IPS-18a (cell line): ENCODE measurements at regions not wholly inside any gene's neighbourhood (a gene's known extent, or its start where the extent isn't known, plus 50 kb on each side); places are given as distances from the start of the nearest gene placed in this dataset.
"Not testable (repeated sequence)": the region's sequence is repeated elsewhere in the genome, so short reads cannot be mapped to it uniquely, and the experiment has no call there.

Experiments used
- H3K27ac ChIP-seq: one replicate; pipeline ENCODE4 v1.5.1; 2013; ENCODE audit warnings: low read length
- H3K27me3 ChIP-seq: one replicate; pipeline ENCODE4 v1.6.1; 2013; ENCODE audit warnings: mild to moderate bottlenecking, low read length; ENCODE audit not compliant: control insufficient read depth, insufficient read depth
- H3K36me3 ChIP-seq: one replicate; pipeline ENCODE4 v1.6.1; 2013; ENCODE audit warnings: low read depth, low read length; ENCODE audit not compliant: control insufficient read depth
- H3K4me1 ChIP-seq: one replicate; pipeline ENCODE4 v1.6.1; 2013; ENCODE audit warnings: low read depth, low read length; ENCODE audit not compliant: control insufficient read depth
- H3K4me3 ChIP-seq: one replicate; pipeline ENCODE4 v1.5.1; 2013; ENCODE audit warnings: low read length
- H3K9ac ChIP-seq: one replicate; pipeline ENCODE4 v1.6.1; 2013; ENCODE audit warnings: mild to moderate bottlenecking, low read length, moderate library complexity
- H3K9me3 ChIP-seq: one replicate; pipeline ENCODE4 v1.6.1; 2013; ENCODE audit warnings: low read depth, low read length; ENCODE audit not compliant: control insufficient read depth

DNA sequence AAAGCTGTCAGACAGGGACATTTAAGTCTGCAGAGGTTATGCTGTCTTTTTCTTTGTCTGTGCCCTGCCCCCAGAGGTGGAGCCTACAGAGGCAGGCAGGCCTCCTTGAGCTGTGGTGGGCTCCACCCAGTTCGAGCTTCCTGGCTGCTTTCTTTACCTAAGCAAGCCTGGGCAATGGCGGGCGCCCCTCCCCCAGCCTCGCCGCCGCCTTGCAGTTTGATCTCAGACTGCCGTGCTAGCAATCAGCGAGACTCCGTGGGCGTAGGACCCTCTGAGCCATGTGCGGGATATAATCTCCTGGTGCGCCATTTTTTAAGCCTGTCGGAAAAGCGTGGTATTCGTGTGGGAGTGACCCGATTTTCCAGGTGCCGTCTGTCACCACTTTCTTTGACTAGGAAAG lies 203.1 kb upstream of the ZNF804B start:
- not testable (repeated sequence) for H3K27me3 ChIP-seq, H3K4me3 ChIP-seq, H3K9me3 ChIP-seq, H3K36me3 ChIP-seq, H3K4me1 ChIP-seq, H3K9ac ChIP-seq, H3K27ac ChIP-seq

- H3K9me3 ChIP-seq, H3K9ac ChIP-seq, H3K36me3 ChIP-seq, H3K27me3 ChIP-seq, H3K4me3 ChIP-seq, H3K27ac ChIP-seq, H3K4me1 ChIP-seq: not testable (repeated sequence)
Measured at GRCh38 chr7:88554847-88555246, 204.7 kb upstream of the ZNF804B start.

GRCh38 chr7:88548399-88548798 lies 211.1 kb upstream of the ZNF804B start:
- Histone ChIP-seq H3K9me3 (peaks cover 17% of the 10 kb centered on the region), H3K4me3 (no peak overlapping the region), H3K27me3 (no peaks in the 10 kb centered on the region), H3K36me3 (no peaks in the 10 kb centered on the region), H3K9ac (no peak overlapping the region), H3K4me1 (no peaks in the 10 kb centered on the region), H3K27ac (no peak overlapping the region)

GRCh38 chr7:88546808-88547207 lies 212.7 kb upstream of the ZNF804B start:
- H3K27me3 ChIP-seq, result no peaks in the 10 kb centered on the region
- peaks cover 17% of the 10 kb centered on the region for H3K9me3 ChIP-seq
- no peak overlapping the region for H3K27ac ChIP-seq
- H3K4me3 ChIP-seq, result no peak overlapping the region
- no peaks in the 10 kb centered on the region for H3K36me3 ChIP-seq
- H3K9ac ChIP-seq, result no peak overlapping the region
- H3K4me1 ChIP-seq, result no peaks in the 10 kb centered on the region

- Histone ChIP-seq H3K4me3 (no peak overlapping the region), H3K9me3 (peaks cover 17% of the 10 kb centered on the region), H3K27ac (no peak overlapping the region), H3K9ac (no peak overlapping the region), H3K4me1 (no peaks in the 10 kb centered on the region), H3K36me3 (no peaks in the 10 kb centered on the region), H3K27me3 (no peaks in the 10 kb centered on the region)
Measured at GRCh38 chr7:88545663-88546062, 213.8 kb upstream of the ZNF804B start.

GRCh38 chr7:88540012-88540411 lies 219.5 kb upstream of the ZNF804B start:
- peaks cover 1% of the 10 kb centered on the region for H3K9me3 ChIP-seq
- no peak overlapping the region for H3K4me3 ChIP-seq
- H3K27ac ChIP-seq, result no peak overlapping the region
- no peaks in the 10 kb centered on the region for H3K36me3 ChIP-seq
- H3K4me1 ChIP-seq, result no peaks in the 10 kb centered on the region
- no peak overlapping the region for H3K9ac ChIP-seq
- H3K27me3 ChIP-seq, result no peaks in the 10 kb centered on the region

GRCh38 chr7:88539518-88539917 lies 220.0 kb upstream of the ZNF804B start:
- Histone ChIP-seq H3K9me3 (no peaks in the 10 kb centered on the region), H3K36me3 (no peaks in the 10 kb centered on the region), H3K4me3 (no peak overlapping the region), H3K9ac (no peak overlapping the region), H3K27me3 (no peaks in the 10 kb centered on the region), H3K27ac (no peak overlapping the region), H3K4me1 (no peaks in the 10 kb centered on the region)

GRCh38 chr7:88523645-88524044 lies 217.0 kb upstream of the STEAP4 start:
- Histone ChIP-seq H3K27me3 (no peaks in the 10 kb centered on the region), H3K4me1 (no peaks in the 10 kb centered on the region), H3K4me3 (no peak overlapping the region), H3K36me3 (no peaks in the 10 kb centered on the region), H3K27ac (no peak overlapping the region), H3K9me3 (no peaks in the 10 kb centered on the region), H3K9ac (no peak overlapping the region)

- Histone ChIP-seq H3K9me3 (no peaks in the 10 kb centered on the region), H3K4me3 (no peak overlapping the region), H3K9ac (no peak overlapping the region), H3K27ac (no peak overlapping the region), H3K4me1 (no peaks in the 10 kb centered on the region), H3K27me3 (no peaks in the 10 kb centered on the region), H3K36me3 (no peaks in the 10 kb centered on the region)
Measured at GRCh38 chr7:88522771-88523293, 216.1 kb upstream of the STEAP4 start.

GRCh38 chr7:88516429-88516828 lies 209.7 kb upstream of the STEAP4 start:
- Histone ChIP-seq H3K4me1 (no peaks in the 10 kb centered on the region), H3K27me3 (no peaks in the 10 kb centered on the region), H3K27ac (no peak overlapping the region), H3K36me3 (no peaks in the 10 kb centered on the region), H3K4me3 (no peak overlapping the region), H3K9me3 (no peaks in the 10 kb centered on the region), H3K9ac (no peak overlapping the region)

GRCh38 chr7:88515301-88515700 lies 208.6 kb upstream of the STEAP4 start:
- Histone ChIP-seq H3K36me3 (no peaks in the 10 kb centered on the region), H3K9me3 (no peaks in the 10 kb centered on the region), H3K9ac (no peak overlapping the region), H3K27me3 (no peaks in the 10 kb centered on the region), H3K4me3 (no peak overlapping the region), H3K4me1 (no peaks in the 10 kb centered on the region), H3K27ac (no peak overlapping the region)

DNA sequence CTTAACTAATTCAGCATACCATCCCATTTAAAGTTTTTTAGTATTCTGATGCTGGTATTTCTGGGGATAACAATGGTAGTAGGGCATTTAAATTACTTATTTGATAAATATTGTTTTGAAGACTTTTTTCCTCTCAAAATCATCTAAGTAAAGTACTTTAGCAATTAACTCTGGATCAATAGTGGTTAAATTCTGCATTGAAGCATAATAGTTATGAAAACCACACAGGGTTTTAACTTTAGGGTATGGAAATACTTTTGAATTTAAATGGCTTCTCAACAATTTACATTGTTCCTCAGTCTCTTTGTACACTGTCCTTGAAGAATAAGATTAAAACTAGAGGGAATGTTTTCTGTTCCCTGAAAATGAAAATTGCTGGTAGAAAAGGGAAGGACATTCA lies 202.6 kb upstream of the STEAP4 start:
- Histone ChIP-seq H3K36me3 (no peaks in the 10 kb centered on the region), H3K9me3 (no peaks in the 10 kb centered on the region), H3K27ac (no peak overlapping the region), H3K4me1 (no peaks in the 10 kb centered on the region), H3K27me3 (no peaks in the 10 kb centered on the region), H3K9ac (no peak overlapping the region), H3K4me3 (no peak overlapping the region)
